Muscle layer of duodenum (tissue), 2 donors: ENCODE measurements at regions not wholly inside any gene's neighbourhood (a gene's known extent, or its start where the extent isn't known, plus 50 kb on each side); places are given as distances from the start of the nearest gene placed in this dataset.

Source experiments
- H3K27ac ChIP-seq: one replicate; pipeline ENCODE4 v1.7.0; 2013; ENCODE audit warnings: mild to moderate bottlenecking, low read length
- H3K27me3 ChIP-seq: one replicate; pipeline ENCODE4 v1.7.0; 2013; ENCODE audit warnings: low read depth, mild to moderate bottlenecking, control low read depth, low read length
- H3K36me3 ChIP-seq, 2 donors: one replicate each; pipeline ENCODE4 v1.7.0; 2013; ENCODE audit warnings: low read length in 2 of 2, control low read depth in 1 of 2, mild to moderate bottlenecking in 1 of 2; ENCODE audit not compliant: insufficient read depth in 2 of 2, control insufficient read depth in 1 of 2
- H3K4me1 ChIP-seq, 2 donors: one replicate each; pipeline ENCODE4 v1.7.0; 2013; ENCODE audit warnings: low read length in 2 of 2, mild to moderate bottlenecking in 2 of 2, control low read depth in 1 of 2, moderate library complexity in 1 of 2; ENCODE audit not compliant: insufficient read depth in 2 of 2, control insufficient read depth in 1 of 2
- H3K4me3 ChIP-seq, 2 donors: one replicate each; pipeline ENCODE4 v1.7.0; 2013; ENCODE audit warnings: low read length in 2 of 2, low read depth in 1 of 2, mild to moderate bottlenecking in 1 of 2
- H3K9me3 ChIP-seq, 2 donors: one replicate each; pipeline ENCODE4 v1.7.0; 2013; ENCODE audit warnings: low read length in 2 of 2, control low read depth in 1 of 2, mild to moderate bottlenecking in 1 of 2; ENCODE audit not compliant: control insufficient read depth in 1 of 2
- donor health status: healthy.

DNA sequence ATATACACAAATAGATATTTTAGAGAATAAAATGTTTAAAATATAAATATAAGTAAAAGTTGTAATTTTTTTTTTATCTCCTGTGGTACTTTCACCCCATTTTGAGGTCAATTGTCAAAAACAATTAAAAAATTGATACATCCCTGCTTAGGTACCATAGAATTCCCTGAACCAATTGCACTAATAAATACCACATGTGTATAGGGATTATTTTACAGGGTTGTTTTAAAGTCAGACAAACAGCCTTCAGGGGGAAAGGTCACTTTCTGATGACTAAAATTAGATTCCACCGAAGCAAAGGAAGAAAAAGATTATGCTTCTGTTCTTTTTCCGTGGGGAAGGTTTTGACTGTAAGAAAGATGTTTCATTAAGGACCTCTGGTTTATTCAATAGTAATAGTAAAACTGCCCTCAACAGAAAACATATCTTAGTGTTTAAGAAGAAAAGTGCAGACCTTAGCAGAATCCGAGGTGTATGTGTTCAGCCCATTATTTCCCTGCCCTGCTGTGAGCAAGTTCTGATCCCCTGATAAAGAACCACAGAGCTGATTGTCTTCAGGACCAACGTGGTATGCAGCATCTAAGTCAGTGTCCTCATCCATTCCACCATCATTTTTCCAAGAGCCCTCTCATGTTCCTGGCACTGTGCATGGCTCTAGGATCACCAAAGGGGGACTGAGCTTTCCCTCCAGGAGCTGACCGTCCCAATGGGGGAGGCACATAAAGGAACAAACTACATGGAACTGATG lies 132.9 kb upstream of the IL12A start:
- Histone ChIP-seq H3K9me3 (no peaks in the 10 kb centered on the region), H3K4me3 (peak overlapping the region in 1 of 2 donors; percentile 34), H3K27me3 (no peaks in the 10 kb centered on the region), H3K27ac (peak overlapping the region; percentile 94), H3K36me3 (no peaks in the 10 kb centered on the region), H3K4me1 (peaks cover 10 to 67% of the 10 kb centered on the region in 2 donors)

DNA sequence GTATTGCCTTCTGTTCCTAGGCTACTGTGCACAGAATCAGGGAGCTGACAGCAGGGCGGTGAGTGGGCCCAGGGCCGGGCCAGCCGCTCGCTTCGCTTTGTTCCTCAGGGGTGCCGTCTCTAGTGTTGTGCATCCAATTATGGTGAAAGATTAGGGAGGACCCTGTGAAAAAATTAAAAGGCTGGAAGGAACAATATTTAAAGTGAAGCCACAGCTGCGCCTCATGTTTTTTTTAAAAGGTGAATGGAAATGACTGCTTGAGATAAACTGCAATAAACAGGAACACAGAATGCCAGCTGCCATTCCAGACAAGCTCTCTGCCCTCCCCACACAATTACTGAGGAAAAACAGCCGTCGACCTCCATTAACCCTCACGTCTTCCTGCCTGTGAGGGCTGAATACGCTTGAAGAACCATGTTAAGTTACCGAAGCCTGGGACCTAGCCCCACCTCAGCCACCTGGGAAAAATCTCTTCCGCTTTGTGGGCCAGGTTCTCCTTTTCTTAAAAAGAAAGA lies 132.0 kb upstream of the IL12A start:
- H3K27ac ChIP-seq, result peak overlapping the region; percentile 94
- peak overlapping the region in 1 of 2 donors; percentile 34 for H3K4me3 ChIP-seq
- no peaks in the 10 kb centered on the region for H3K36me3 ChIP-seq
- no peaks in the 10 kb centered on the region for H3K9me3 ChIP-seq
- H3K4me1 ChIP-seq, result peaks cover 10 to 63% of the 10 kb centered on the region in 2 donors
- no peaks in the 10 kb centered on the region for H3K27me3 ChIP-seq

DNA sequence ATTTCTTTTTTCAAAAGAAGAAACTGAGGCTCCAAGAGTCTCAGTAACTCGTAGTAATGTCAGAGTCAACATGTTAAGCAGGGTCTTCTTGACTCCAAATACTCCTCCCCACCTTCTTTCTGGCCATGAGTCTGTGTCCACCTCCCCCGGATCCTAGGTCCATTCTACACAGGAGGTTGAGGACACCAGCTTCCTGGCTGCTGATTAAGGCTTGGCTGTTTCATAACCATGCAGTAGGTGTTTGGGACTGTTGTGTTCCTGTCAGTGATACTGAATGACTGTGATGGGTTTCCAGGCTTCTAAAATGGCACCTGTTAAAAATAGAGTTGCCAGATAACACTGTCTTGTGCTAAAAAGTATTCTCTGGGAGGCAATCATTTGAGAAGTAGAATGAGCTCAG lies 130.8 kb upstream of the IL12A start:
- no peaks in the 10 kb centered on the region for H3K27me3 ChIP-seq
- no peaks in the 10 kb centered on the region for H3K36me3 ChIP-seq
- H3K4me1 ChIP-seq, result peaks cover 5 to 51% of the 10 kb centered on the region in 2 donors
- no peak overlapping the region for H3K4me3 ChIP-seq
- no peak overlapping the region for H3K27ac ChIP-seq
- no peaks in the 10 kb centered on the region for H3K9me3 ChIP-seq

DNA sequence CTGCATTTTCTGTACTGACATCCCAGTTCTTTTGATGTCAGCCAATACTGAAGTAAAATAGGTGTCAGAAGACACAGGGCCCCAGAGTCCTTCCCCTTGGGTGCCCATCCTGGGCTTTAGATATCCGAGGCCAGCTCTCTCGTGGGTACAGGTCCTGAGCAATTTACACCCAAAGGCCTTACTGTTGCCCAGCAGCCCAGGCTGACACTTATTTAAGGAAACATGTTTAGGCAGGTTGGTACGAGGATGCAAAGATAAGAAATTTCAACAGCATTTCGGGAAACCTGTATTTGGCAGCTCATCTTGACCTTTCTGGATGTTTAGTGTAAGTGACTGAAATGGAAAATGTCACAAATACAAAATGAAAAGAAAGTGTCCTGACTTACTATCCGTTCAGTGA lies 130.0 kb upstream of the IL12A start:
- Histone ChIP-seq H3K36me3 (no peaks in the 10 kb centered on the region), H3K27me3 (no peaks in the 10 kb centered on the region), H3K9me3 (no peaks in the 10 kb centered on the region), H3K27ac (no peak overlapping the region), H3K4me1 (peaks cover 5 to 48% of the 10 kb centered on the region in 2 donors), H3K4me3 (no peak overlapping the region)

DNA sequence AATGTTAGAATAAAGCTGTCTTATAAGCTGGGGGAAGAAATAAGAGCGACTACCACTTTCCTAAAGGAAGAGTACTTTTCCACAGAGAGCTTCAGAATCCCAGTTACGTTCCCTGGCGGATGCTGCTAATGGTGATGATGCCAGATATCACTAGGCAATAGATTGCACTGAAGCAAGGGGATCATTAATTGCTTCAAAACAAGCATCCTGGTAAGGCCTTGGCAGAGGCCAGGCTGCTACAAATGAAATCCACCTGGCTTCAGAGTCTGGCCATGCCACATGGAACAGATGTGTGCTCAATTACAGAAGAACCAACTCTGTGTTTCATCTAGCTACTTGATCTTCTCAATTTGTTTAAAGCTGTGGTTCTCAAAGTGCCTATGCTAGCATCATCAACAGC lies 129.2 kb upstream of the IL12A start:
- Histone ChIP-seq H3K36me3 (no peaks in the 10 kb centered on the region), H3K27ac (no peak overlapping the region), H3K27me3 (no peaks in the 10 kb centered on the region), H3K4me1 (peaks cover 5 to 50% of the 10 kb centered on the region in 2 donors), H3K4me3 (no peak overlapping the region), H3K9me3 (no peaks in the 10 kb centered on the region)

DNA sequence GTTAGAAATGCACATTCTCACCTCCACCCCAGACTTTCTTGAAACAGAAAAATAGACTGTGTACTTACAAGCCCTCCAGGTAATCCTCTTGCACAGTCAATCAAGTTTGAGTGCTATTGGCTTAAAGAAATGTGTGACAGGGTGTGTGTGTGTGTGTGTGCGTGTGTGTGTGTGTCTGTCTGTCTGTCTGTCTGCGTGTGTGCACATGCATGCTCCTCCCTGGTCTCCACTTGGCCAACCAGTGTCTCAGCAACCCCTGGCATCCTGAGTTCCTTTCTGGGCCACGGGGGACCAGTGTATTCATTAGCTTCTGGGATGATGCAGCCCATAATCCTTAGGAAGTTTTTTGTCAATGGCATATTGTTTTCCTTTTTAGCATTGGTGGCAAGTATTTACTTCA lies 128.8 kb upstream of the IL12A start:
- H3K9me3 ChIP-seq, result no peaks in the 10 kb centered on the region
- no peaks in the 10 kb centered on the region for H3K27me3 ChIP-seq
- peaks cover 5 to 51% of the 10 kb centered on the region in 2 donors for H3K4me1 ChIP-seq
- H3K36me3 ChIP-seq, result no peaks in the 10 kb centered on the region
- no peak overlapping the region for H3K27ac ChIP-seq
- H3K4me3 ChIP-seq, result no peak overlapping the region

DNA sequence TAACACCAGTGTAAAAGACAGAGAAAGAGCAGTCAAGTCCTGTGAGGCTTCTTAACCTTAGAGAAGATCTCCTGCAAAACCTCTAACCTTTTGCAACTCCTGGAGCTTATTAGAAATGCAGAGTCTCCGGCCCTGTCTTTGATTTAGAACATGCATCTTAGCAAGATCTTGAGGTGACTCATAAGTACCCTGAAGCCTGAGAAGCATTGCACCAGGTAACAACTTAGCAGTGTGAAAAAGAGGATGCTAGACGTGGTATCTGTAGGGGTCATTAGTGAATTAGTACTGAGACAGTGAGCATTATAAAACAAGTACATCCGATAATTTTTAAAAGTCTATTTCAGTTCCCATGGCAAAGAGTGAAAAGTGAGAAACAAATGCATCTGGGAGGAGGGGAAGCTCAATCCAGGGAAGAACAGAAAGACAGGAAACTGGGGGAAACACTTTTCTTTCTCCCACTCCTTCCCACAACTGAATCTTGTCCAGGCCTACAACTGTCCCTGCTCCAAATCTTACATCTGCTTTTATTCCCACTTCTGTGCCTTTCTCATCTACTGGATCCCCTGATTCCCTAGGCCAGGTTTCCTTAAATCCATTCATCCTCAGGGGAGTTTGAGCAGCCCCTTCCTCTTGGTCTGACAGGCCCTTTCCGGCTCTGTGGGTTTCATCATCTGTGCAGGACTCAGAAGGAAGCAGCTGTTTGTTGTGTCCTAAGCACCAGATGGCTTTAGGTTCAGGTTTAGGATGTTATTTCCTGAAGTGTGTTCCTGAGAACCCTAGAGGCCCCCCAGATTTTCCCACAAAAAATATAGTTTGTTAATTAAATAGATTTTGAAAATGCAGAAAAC lies 128.1 kb upstream of the IL12A start:
- Histone ChIP-seq H3K27ac (peak overlapping the region; percentile 19), H3K27me3 (no peaks in the 10 kb centered on the region), H3K4me1 (peaks cover 12 to 52% of the 10 kb centered on the region in 2 donors), H3K36me3 (no peaks in the 10 kb centered on the region), H3K9me3 (no peaks in the 10 kb centered on the region), H3K4me3 (no peak overlapping the region)

DNA sequence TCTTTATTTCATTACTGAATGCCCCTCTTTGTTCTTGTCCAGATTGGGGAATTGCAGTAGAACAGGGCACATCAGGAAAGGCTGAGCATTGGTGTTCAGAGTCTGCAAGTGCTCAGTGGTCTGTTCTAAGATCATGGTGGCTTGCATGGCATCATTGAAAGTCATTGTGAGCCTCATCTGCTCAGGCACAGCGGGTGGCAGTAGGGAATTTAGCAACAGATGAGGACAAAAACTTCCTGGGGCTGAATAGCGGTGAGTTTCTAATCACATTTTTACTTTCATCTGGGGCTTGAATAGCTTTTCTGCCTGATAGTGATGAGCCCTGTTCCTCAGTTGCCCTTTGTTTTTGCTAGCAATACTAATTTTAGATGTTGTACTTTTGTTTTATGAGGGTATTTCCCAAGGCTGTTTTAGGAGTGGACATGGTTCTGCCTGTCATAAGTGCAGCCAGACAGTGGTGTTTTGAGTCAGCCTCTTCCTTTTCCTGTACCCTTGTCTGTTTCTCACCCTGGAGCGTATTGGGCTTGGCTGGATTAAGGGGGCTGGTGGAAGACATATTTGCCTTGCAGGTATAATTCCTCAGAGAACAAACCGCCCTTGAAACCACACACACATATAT lies 127.2 kb upstream of the IL12A start:
- peaks cover 16 to 54% of the 10 kb centered on the region in 2 donors for H3K4me1 ChIP-seq
- no peak overlapping the region for H3K4me3 ChIP-seq
- H3K9me3 ChIP-seq, result no peaks in the 10 kb centered on the region
- H3K27ac ChIP-seq, result peak overlapping the region; percentile 19
- H3K27me3 ChIP-seq, result no peaks in the 10 kb centered on the region
- no peaks in the 10 kb centered on the region for H3K36me3 ChIP-seq

DNA sequence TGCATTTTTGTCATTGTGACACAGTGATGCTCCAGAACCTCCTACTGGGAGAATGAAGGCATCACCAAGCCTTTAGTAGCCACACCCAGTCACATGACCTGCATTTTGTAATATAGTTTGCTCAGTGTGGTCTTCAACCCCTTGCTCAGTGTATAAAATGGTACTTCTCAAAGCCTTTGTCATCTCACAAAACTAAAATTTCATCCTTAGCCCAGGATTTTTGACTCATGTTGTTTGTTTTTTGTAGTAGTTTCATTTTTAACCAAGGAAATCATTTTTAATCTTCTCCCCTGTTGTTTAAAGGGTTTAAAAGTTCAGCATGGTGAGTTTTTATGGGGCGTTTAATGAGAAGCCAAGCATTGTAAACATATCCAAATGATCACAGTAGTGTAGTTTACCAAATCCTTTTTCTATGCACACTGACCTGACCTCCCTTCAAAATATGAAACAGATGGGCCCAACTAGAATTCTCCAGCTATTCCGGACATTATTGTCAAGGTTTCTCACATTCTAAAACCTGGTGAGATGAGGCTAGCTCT lies 123.5 kb upstream of the IL12A start:
- H3K27me3 ChIP-seq, result no peaks in the 10 kb centered on the region
- peak overlapping the region; percentile 56 for H3K27ac ChIP-seq
- no peaks in the 10 kb centered on the region for H3K9me3 ChIP-seq
- peaks cover 0 to 10% of the 10 kb centered on the region in 2 donors for H3K36me3 ChIP-seq
- peaks cover 16 to 32% of the 10 kb centered on the region in 2 donors for H3K4me1 ChIP-seq
- no peak overlapping the region for H3K4me3 ChIP-seq

DNA sequence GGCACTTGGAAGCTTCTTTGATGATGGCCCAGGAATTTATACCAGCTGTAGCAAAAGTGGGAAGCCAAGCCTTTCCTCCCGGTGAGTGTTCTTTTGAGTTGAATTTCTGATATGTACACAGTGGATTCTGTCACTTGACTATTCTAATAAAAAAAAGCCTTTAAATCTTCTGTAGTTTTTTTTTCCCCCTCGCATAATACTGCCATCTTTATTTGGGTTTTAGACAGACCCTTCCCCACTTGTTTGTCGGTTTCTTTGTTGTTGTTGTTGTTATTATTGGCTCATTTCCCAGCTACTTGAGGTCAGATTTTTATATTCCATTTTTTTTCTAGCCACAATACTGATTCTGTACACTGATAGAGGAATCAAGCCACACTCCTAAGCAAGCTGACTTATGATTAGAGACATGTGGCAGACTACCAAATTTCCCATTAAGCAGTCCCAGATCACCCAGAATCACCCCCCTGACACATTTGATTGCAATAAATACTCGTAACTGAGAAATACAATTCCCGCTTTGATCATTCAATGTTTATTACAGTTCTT lies 122.4 kb upstream of the IL12A start:
- no peak overlapping the region for H3K4me3 ChIP-seq
- peaks cover 16 to 21% of the 10 kb centered on the region in 2 donors for H3K4me1 ChIP-seq
- H3K36me3 ChIP-seq, result peaks cover 0 to 10% of the 10 kb centered on the region in 2 donors
- no peaks in the 10 kb centered on the region for H3K27me3 ChIP-seq
- no peaks in the 10 kb centered on the region for H3K9me3 ChIP-seq
- peak overlapping the region; percentile 56 for H3K27ac ChIP-seq
